ENCODE measurements at regions not wholly inside any gene's neighbourhood (a gene's known extent, or its start where the extent isn't known, plus 50 kb on each side); places are given as distances from the start of the nearest gene placed in this dataset.

- Histone ChIP-seq H3K79me2 (ENCODE audit: insufficient read depth, low read length) (no peaks in the 10 kb centered on the region), H3K9me2 (ENCODE audit: insufficient read depth) (no peaks in the 10 kb centered on the region), H3K27ac (ENCODE audit: low read depth, low read length) (no peak overlapping the region), H3K27me3 (ENCODE audit: insufficient read depth, low read length) (no peaks in the 10 kb centered on the region), H2AFZ (ENCODE audit: low read depth, low read length, poor library complexity, severe bottlenecking) (no peak overlapping the region), H3K9ac (ENCODE audit: low read length) (no peak overlapping the region), H3K9me3 (ENCODE audit: control insufficient read depth in 1 of 2, insufficient read depth in 1 of 2, low read depth in 1 of 2, low read length in 2 of 2) (peaks cover 0 to 8% of the 10 kb centered on the region in 2 experiments; a peak in 1 of 4 replicates), H3K36me3 (ENCODE audit: control insufficient read depth in 1 of 2, insufficient read depth in 2 of 2, low read length in 2 of 2) (no peaks in the 10 kb centered on the region), H3K4me1 (ENCODE audit: control insufficient read depth in 1 of 2, insufficient read depth in 2 of 2, low read length in 2 of 2) (no peaks in the 10 kb centered on the region), H3K4me3 (replicated peaks in 1 of 2; ENCODE audit: low read depth in 1 of 2, low read length in 2 of 2) (no peak overlapping the region), H3K4me2 (ENCODE audit: low read length) (no peak overlapping the region), H4K20me1 (ENCODE audit: insufficient read depth) (no peaks in the 10 kb centered on the region)
- no TSS peak for BruUV-seq (replicated peaks)
- ChIA-PET CTCF (no interaction called here), RAD21 (ENCODE audit: low non-redundant PET in 1 of 2, low total read pairs in 2 of 2, uncharacterized antibody in 2 of 2, unreplicated experiment in 2 of 2) (no interaction called here), POLR2A (no interaction called here)
- ATAC-seq (no peak), DNase-seq (ENCODE audit: low read depth, low spot score) (no peak)
- intact Hi-C loops (cut with micrococcal nuclease): no loop called here
- TF ChIP-seq POLR2A (IDR thresholded peaks at IDR 0.05; ENCODE audit: borderline replicate concordance, extremely low read depth, insufficient read depth, insufficient read length) (no peak), ATF3 (IDR thresholded peaks at IDR 0.05) (no peak), CTCF (IDR thresholded peaks at IDR 0.05 in 2 of 3, conservative IDR thresholded peaks at IDR 0.05 in 1 of 3; ENCODE audit: borderline replicate concordance in 1 of 3, insufficient read depth in 1 of 3, low read depth in 2 of 3, low read length in 2 of 3) (no peak), ZFX (IDR thresholded peaks at IDR 0.05) (no peak), SRF (IDR thresholded peaks at IDR 0.05; ENCODE audit: low read depth) (no peak), RAD21 (IDR thresholded peaks at IDR 0.05; ENCODE audit: low read depth) (no peak), ZNF274 (IDR thresholded peaks at IDR 0.05; ENCODE audit: low read depth, low read length) (no peak)
Observed at GRCh38 chr9:28396058-28396457, 822.8 kb upstream of the C9orf72 start.

- Histone ChIP-seq H3K79me2 (ENCODE audit: insufficient read depth, low read length) (no peaks in the 10 kb centered on the region), H3K9ac (ENCODE audit: low read length) (no peak overlapping the region), H3K4me3 (replicated peaks in 1 of 2; ENCODE audit: low read depth in 1 of 2, low read length in 2 of 2) (no peak overlapping the region), H3K27me3 (ENCODE audit: insufficient read depth, low read length) (no peaks in the 10 kb centered on the region), H3K27ac (ENCODE audit: low read depth, low read length) (no peak overlapping the region), H4K20me1 (ENCODE audit: insufficient read depth) (no peaks in the 10 kb centered on the region), H3K4me1 (ENCODE audit: control insufficient read depth in 1 of 2, insufficient read depth in 2 of 2, low read length in 2 of 2) (no peaks in the 10 kb centered on the region), H2AFZ (ENCODE audit: low read depth, low read length, poor library complexity, severe bottlenecking) (no peak overlapping the region), H3K36me3 (ENCODE audit: control insufficient read depth in 1 of 2, insufficient read depth in 2 of 2, low read length in 2 of 2) (no peaks in the 10 kb centered on the region), H3K9me3 (ENCODE audit: control insufficient read depth in 1 of 2, insufficient read depth in 1 of 2, low read depth in 1 of 2, low read length in 2 of 2) (no peaks in the 10 kb centered on the region), H3K4me2 (ENCODE audit: low read length) (no peak overlapping the region), H3K9me2 (ENCODE audit: insufficient read depth) (no peaks in the 10 kb centered on the region)
- ChIA-PET POLR2A (no interaction called here), CTCF (no interaction called here), RAD21 (ENCODE audit: low non-redundant PET in 1 of 2, low total read pairs in 2 of 2, uncharacterized antibody in 2 of 2, unreplicated experiment in 2 of 2) (no interaction called here)
- intact Hi-C loops (cut with micrococcal nuclease): no loop called here
- TF ChIP-seq REST (IDR thresholded peaks at IDR 0.05; ENCODE audit: low read depth) (no peak), ATF3 (IDR thresholded peaks at IDR 0.05) (no peak), CEBPB (IDR thresholded peaks at IDR 0.05; ENCODE audit: low read depth) (no peak)
- ATAC-seq: no peak
- BruUV-seq (replicated peaks): no TSS peak
- no peak for DNase-seq (ENCODE audit: low read depth, low spot score)
Observed at GRCh38 chr9:28407351-28407750, 834.1 kb upstream of the C9orf72 start.
